ENCODE measurements at regions not wholly inside any gene's neighbourhood (a gene's known extent, or its start where the extent isn't known, plus 50 kb on each side); places are given as distances from the start of the nearest gene placed in this dataset.

- Mint-ChIP-seq H3K9me3 (ENCODE audit: unreplicated experiment) (no peaks in the 10 kb centered on the region), H3K27ac (ENCODE audit: unreplicated experiment) (no peak overlapping the region), H3K36me3 (ENCODE audit: unreplicated experiment) (no peaks in the 10 kb centered on the region), H3K27me3 (ENCODE audit: unreplicated experiment) (no peaks in the 10 kb centered on the region), H3K4me3 (ENCODE audit: unreplicated experiment) (no peak overlapping the region), H3K4me1 (ENCODE audit: low read depth, unreplicated experiment) (peaks cover 3% of the 10 kb centered on the region)
- no peak for DNase-seq
- TF ChIP-seq CTCF (IDR thresholded peaks at IDR 0.05; ENCODE audit: partially characterized antibody, unreplicated experiment) = no peak
These were observed 176.6 kb upstream of the POU3F2 start for GRCh38 chr6:98657764-98658163.

- H3K27ac Mint-ChIP-seq (ENCODE audit: unreplicated experiment) = no peak overlapping the region
- no peak overlapping the region for H3K4me3 Mint-ChIP-seq (ENCODE audit: unreplicated experiment)
- H3K27me3 Mint-ChIP-seq (ENCODE audit: unreplicated experiment) = no peaks in the 10 kb centered on the region
- no peak for DNase-seq
- H3K36me3 Mint-ChIP-seq (ENCODE audit: unreplicated experiment) = no peaks in the 10 kb centered on the region
- H3K9me3 Mint-ChIP-seq (ENCODE audit: unreplicated experiment) = peaks cover 1% of the 10 kb centered on the region
- no peak for TF ChIP-seq CTCF (IDR thresholded peaks at IDR 0.05; ENCODE audit: partially characterized antibody, unreplicated experiment)
- peaks cover 6% of the 10 kb centered on the region for H3K4me1 Mint-ChIP-seq (ENCODE audit: low read depth, unreplicated experiment)
These were observed 165.0 kb upstream of the POU3F2 start for GRCh38 chr6:98669371-98669770.

GRCh38 chr6:98670045-98670746 is 164.2 kb upstream of the POU3F2 start:
- H3K27ac Mint-ChIP-seq (ENCODE audit: unreplicated experiment) = no peak overlapping the region
- H3K4me3 Mint-ChIP-seq (ENCODE audit: unreplicated experiment) = no peak overlapping the region
- no peak for TF ChIP-seq CTCF (IDR thresholded peaks at IDR 0.05; ENCODE audit: partially characterized antibody, unreplicated experiment)
- no peaks in the 10 kb centered on the region for H3K27me3 Mint-ChIP-seq (ENCODE audit: unreplicated experiment)
- H3K36me3 Mint-ChIP-seq (ENCODE audit: unreplicated experiment) = no peaks in the 10 kb centered on the region
- H3K4me1 Mint-ChIP-seq (ENCODE audit: low read depth, unreplicated experiment) = peaks cover 4% of the 10 kb centered on the region
- H3K9me3 Mint-ChIP-seq (ENCODE audit: unreplicated experiment) = no peaks in the 10 kb centered on the region
- no peak for DNase-seq

GRCh38 chr6:98672681-98673475 is 161.5 kb upstream of the POU3F2 start:
- H3K36me3 Mint-ChIP-seq (ENCODE audit: unreplicated experiment) = no peaks in the 10 kb centered on the region
- no peak for DNase-seq
- no peaks in the 10 kb centered on the region for H3K4me1 Mint-ChIP-seq (ENCODE audit: low read depth, unreplicated experiment)
- no peak overlapping the region for H3K4me3 Mint-ChIP-seq (ENCODE audit: unreplicated experiment)
- no peak for TF ChIP-seq CTCF (IDR thresholded peaks at IDR 0.05; ENCODE audit: partially characterized antibody, unreplicated experiment)
- no peaks in the 10 kb centered on the region for H3K9me3 Mint-ChIP-seq (ENCODE audit: unreplicated experiment)
- H3K27ac Mint-ChIP-seq (ENCODE audit: unreplicated experiment) = no peak overlapping the region
- H3K27me3 Mint-ChIP-seq (ENCODE audit: unreplicated experiment) = no peaks in the 10 kb centered on the region

GRCh38 chr6:98678481-98678880 is 155.9 kb upstream of the POU3F2 start:
- no peak overlapping the region for H3K27ac Mint-ChIP-seq (ENCODE audit: unreplicated experiment)
- H3K4me3 Mint-ChIP-seq (ENCODE audit: unreplicated experiment) = no peak overlapping the region
- peaks cover 2% of the 10 kb centered on the region for H3K9me3 Mint-ChIP-seq (ENCODE audit: unreplicated experiment)
- H3K27me3 Mint-ChIP-seq (ENCODE audit: unreplicated experiment) = no peaks in the 10 kb centered on the region
- H3K36me3 Mint-ChIP-seq (ENCODE audit: unreplicated experiment) = no peaks in the 10 kb centered on the region
- DNase-seq = no peak
- TF ChIP-seq CTCF (IDR thresholded peaks at IDR 0.05; ENCODE audit: partially characterized antibody, unreplicated experiment) = no peak
- H3K4me1 Mint-ChIP-seq (ENCODE audit: low read depth, unreplicated experiment) = peaks cover 5% of the 10 kb centered on the region

Measured in glutamatergic neuron (in vitro differentiated cells).